Endometrium (tissue), 2 donors: ENCODE measurements at regions not wholly inside any gene's neighbourhood (a gene's known extent, or its start where the extent isn't known, plus 50 kb on each side); places are given as distances from the start of the nearest gene placed in this dataset.

Source experiments
- FAIRE-seq: peaks from 2 replicates; lab custom pipeline; 2012; peaks lifted over from hg19 to GRCh38; lab: Jason Lieb, UNC
- donor health status: control.
- donor health status: control.

DNA sequence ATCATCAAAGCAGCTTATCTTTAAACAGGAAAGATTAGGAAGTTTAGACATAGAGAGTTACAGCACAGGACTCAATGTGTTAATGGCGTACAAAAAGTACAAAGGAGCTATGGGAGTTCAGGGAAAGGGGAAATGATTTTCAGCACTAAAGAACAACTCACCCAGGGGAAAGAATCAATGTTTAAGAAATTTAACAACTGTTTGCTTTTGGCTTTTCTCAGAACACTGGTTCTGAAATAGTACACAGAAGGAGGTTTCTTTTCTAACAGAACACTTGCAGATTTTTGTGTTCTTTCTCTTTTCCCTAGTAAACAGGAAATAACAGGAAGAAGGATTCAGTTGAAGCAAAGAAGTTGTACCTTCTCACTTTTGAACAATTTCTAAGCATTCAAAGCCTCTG is 71.3 kb upstream of the GHR start:
- FAIRE-seq = no peak

GRCh38 chr5:42360056-42360455 is 63.2 kb upstream of the GHR start:
- no peak for FAIRE-seq

DNA sequence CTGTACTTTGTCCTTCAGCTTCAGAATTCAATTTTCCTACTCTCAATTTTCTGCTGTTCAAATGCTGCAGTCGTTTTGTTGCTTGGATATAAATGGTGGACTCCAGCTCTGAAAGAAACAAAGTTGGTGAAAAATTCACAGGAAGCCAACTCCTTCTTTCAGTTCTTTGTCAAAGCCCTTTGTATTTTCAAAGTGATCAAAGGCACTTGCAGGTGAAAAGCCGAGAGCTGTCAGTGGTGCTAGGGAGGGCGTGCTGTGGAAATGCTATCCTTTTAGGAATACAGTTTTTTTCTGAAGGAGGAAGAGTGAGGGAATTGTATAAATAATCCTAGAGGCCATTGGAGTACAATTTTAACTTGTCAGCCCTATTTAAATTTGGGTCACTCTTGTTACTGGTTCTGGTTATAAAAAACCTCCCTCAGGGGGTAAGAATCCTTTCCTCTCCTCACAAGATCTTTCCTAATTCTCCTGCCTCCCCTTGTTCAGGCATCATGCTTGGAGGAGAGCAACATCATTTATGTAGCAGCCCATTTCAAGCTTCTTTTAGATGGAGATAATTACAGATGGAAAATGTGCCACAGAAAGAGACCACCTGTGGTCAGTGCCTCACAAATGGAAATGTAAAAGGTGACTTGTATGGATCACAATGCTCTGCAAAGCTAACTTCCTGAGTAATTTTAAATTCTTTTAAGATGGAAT is 62.5 kb upstream of the GHR start:
- no peak for FAIRE-seq

- no peak for FAIRE-seq
Measured at GRCh38 chr5:42361315-42361688, 61.9 kb upstream of the GHR start.

GRCh38 chr5:42366051-42366450 is 57.2 kb upstream of the GHR start:
- no peak for FAIRE-seq
